HL-60 (cell line): ENCODE measurements at regions not wholly inside any gene's neighbourhood (a gene's known extent, or its start where the extent isn't known, plus 50 kb on each side); places are given as distances from the start of the nearest gene placed in this dataset.

ENCODE experiments used
- DNase-seq, 2 experiments: peaks; one replicate each; pipeline ENCODE4 v3.0.0-alpha.2; 2010 to 2020; ENCODE audit warnings: low read depth in 1 of 2, low spot score in 1 of 2
- H3K27ac ChIP-seq: fragments of 250-450 bp; sonication (Bioruptor Pico); replicated peaks from 2 replicates; pipeline ENCODE4 v1.5.1; 2020; ENCODE audit warnings: mild to moderate bottlenecking, moderate library complexity
- H3K27me3 ChIP-seq: fragments of 250-450 bp; sonication (Bioruptor Pico); 2 replicates; pipeline ENCODE4 v1.5.1; 2021; ENCODE audit warnings: mild to moderate bottlenecking, moderate library complexity; ENCODE audit not compliant: insufficient read depth, poor library complexity, severe bottlenecking
- H3K4me3 ChIP-seq: replicated peaks from 2 replicates; pipeline ENCODE4 v1.5.1; 2011; ENCODE audit warnings: mild to moderate bottlenecking, control low read depth, low read length; ENCODE audit not compliant: insufficient read depth
- GABPA ChIP-seq: IDR thresholded peaks from 2 replicates; pipeline ENCODE4 v1.6.1; 2012; ENCODE audit warnings: low read depth
- POLR2AphosphoS5 ChIP-seq: IDR thresholded peaks from 2 replicates; pipeline ENCODE4 v1.6.1; 2012; ENCODE audit warnings: low read depth
- SPI1 ChIP-seq: IDR thresholded peaks from 2 replicates; pipeline ENCODE4 v1.6.1; 2012; ENCODE audit warnings: low read depth, mild to moderate bottlenecking, borderline replicate concordance
- TF ChIP-seq, protein P1 (sequence below): IDR thresholded peaks from 2 replicates; pipeline ENCODE4 v1.6.1; 2012; ENCODE audit warnings: low read depth; ENCODE audit not compliant: insufficient replicate concordance
- TF ChIP-seq, protein P2 (sequence below): IDR thresholded peaks from one replicate; pipeline ENCODE4 v1.5.1; 2011; ENCODE audit warnings: low read length, control low read depth, inconsistent platforms; ENCODE audit not compliant: insufficient read depth

DNA sequence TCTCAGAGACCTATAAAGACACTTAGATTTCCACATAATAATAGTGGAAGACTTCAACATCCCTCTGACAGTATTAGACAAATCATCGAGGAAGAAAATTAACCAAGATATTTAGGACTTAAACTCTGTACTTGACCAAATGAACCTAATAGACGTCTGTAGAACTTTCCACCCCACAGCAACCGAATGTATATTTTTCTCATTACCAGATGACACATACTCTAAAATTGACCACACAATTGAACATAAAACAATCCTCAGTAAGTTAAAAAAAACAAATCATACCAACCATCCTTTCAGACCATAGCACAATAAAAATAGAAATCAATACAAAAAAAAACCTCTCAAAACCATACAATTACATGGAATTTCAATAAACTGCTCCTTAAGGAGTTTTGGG lies 201.0 kb downstream of the POSTN start:
- no peak for DNase-seq
- no peaks in the 10 kb centered on the region for H3K27me3 ChIP-seq
- no peak overlapping the region for H3K27ac ChIP-seq
- TF ChIP-seq POLR2AphosphoS5 (no peak), GABPA (no peak), SPI1 (no peak)
- TF ChIP-seq, protein P1, sequence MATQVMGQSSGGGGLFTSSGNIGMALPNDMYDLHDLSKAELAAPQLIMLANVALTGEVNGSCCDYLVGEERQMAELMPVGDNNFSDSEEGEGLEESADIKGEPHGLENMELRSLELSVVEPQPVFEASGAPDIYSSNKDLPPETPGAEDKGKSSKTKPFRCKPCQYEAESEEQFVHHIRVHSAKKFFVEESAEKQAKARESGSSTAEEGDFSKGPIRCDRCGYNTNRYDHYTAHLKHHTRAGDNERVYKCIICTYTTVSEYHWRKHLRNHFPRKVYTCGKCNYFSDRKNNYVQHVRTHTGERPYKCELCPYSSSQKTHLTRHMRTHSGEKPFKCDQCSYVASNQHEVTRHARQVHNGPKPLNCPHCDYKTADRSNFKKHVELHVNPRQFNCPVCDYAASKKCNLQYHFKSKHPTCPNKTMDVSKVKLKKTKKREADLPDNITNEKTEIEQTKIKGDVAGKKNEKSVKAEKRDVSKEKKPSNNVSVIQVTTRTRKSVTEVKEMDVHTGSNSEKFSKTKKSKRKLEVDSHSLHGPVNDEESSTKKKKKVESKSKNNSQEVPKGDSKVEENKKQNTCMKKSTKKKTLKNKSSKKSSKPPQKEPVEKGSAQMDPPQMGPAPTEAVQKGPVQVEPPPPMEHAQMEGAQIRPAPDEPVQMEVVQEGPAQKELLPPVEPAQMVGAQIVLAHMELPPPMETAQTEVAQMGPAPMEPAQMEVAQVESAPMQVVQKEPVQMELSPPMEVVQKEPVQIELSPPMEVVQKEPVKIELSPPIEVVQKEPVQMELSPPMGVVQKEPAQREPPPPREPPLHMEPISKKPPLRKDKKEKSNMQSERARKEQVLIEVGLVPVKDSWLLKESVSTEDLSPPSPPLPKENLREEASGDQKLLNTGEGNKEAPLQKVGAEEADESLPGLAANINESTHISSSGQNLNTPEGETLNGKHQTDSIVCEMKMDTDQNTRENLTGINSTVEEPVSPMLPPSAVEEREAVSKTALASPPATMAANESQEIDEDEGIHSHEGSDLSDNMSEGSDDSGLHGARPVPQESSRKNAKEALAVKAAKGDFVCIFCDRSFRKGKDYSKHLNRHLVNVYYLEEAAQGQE, result no peak
- TF ChIP-seq, protein P2, sequence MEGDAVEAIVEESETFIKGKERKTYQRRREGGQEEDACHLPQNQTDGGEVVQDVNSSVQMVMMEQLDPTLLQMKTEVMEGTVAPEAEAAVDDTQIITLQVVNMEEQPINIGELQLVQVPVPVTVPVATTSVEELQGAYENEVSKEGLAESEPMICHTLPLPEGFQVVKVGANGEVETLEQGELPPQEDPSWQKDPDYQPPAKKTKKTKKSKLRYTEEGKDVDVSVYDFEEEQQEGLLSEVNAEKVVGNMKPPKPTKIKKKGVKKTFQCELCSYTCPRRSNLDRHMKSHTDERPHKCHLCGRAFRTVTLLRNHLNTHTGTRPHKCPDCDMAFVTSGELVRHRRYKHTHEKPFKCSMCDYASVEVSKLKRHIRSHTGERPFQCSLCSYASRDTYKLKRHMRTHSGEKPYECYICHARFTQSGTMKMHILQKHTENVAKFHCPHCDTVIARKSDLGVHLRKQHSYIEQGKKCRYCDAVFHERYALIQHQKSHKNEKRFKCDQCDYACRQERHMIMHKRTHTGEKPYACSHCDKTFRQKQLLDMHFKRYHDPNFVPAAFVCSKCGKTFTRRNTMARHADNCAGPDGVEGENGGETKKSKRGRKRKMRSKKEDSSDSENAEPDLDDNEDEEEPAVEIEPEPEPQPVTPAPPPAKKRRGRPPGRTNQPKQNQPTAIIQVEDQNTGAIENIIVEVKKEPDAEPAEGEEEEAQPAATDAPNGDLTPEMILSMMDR, result no peak
- H3K4me3 ChIP-seq, result no peak overlapping the region

DNA sequence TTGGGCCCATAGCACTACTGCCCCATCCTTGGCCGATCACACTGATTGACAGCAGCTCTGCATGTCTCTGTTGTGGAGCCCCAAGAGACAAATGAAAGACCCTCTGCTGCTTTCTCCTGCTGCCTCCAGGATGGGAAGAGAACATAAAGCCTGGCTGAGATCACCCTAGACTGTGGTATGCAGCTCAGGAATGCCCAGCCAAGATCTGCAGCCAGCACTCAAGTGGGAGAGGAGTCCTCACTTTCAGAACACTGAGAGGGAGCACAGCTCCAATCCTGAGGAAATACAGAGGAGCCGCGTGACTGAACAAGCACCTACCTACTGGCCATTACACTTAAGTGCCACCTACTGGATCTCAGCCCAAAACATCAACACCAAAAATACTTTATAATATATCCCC lies 203.0 kb downstream of the POSTN start:
- Histone ChIP-seq H3K27ac (no peak overlapping the region), H3K4me3 (no peak overlapping the region), H3K27me3 (no peaks in the 10 kb centered on the region)
- TF ChIP-seq GABPA (no peak), SPI1 (no peak)
- TF ChIP-seq, protein P1, result no peak
- DNase-seq, result no peak

DNA sequence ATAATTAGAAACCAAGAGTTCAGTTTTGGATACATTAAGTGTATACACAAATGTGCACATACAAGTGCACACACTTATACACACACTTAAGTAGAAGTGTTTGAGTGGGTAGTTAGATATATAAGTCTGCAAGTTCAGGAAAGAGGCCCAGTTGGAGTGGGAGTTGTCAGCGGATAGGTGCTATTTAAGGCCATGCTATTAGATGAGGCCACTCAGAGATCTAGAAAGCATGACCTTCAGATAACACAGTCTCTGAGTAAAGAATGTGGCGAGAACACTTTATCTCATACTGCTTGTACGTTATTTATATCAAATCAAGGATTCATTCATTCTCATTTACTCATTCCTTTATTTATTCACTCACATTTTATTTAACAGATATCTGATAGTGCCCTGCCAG lies 206.2 kb downstream of the POSTN start:
- TF ChIP-seq, protein P1, result no peak
- TF ChIP-seq GABPA (no peak), SPI1 (no peak), POLR2AphosphoS5 (no peak)
- TF ChIP-seq, protein P2, result no peak
- Histone ChIP-seq H3K27ac (no peak overlapping the region), H3K4me3 (no peak overlapping the region), H3K27me3 (no peaks in the 10 kb centered on the region)
- DNase-seq, result no peak

DNA sequence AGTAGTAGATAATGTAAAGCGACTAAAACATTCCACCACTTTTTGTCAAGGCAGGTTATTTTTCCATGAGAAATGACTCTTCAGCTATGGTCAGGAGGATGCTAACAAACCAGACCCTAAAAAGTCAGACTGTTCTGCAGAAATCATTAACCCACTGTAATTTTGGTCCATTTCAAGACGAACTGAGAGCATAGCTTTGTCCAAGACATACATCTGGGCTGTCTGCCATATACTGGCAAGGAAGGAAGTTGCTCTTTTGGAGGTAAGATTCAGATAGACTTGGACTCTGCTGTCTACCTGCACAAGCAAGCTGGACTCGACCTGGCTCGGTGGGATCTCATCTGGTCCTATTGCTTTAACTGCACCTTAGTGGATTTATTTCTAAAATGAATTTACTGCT lies 207.8 kb downstream of the POSTN start:
- no peak overlapping the region for H3K27ac ChIP-seq
- TF ChIP-seq POLR2AphosphoS5 (no peak), SPI1 (no peak), GABPA (no peak)
- TF ChIP-seq, protein P2, result no peak
- TF ChIP-seq, protein P1, result no peak
- no peaks in the 10 kb centered on the region for H3K27me3 ChIP-seq
- no peak overlapping the region for H3K4me3 ChIP-seq
- no peak for DNase-seq
